HFF-Myc (cell line): ENCODE measurements at regions not wholly inside any gene's neighbourhood (a gene's known extent, or its start where the extent isn't known, plus 50 kb on each side); places are given as distances from the start of the nearest gene placed in this dataset.

Source experiments
- DNase-seq: peaks from one replicate; pipeline ENCODE4 v3.0.0-alpha.2; 2011; ENCODE audit warnings: low read depth; ENCODE audit errors: extremely low read depth
- H3K4me3 ChIP-seq: replicated peaks from 2 replicates; pipeline ENCODE4 v1.5.1; 2011; ENCODE audit warnings: low read depth, mild to moderate bottlenecking, control low read depth, low read length
- CTCF ChIP-seq: IDR thresholded peaks from 2 replicates; pipeline ENCODE4 v1.5.1; 2012; ENCODE audit warnings: mild to moderate bottlenecking, low read depth, low read length, control low read depth; ENCODE audit errors: missing control alignments

GRCh38 chr6:50147371-50147770 lies 97.6 kb upstream of the DEFB112 start:
- TF ChIP-seq CTCF = no peak
- no peak for DNase-seq
- no peak overlapping the region for H3K4me3 ChIP-seq

GRCh38 chr6:50180646-50181045 lies 130.9 kb upstream of the DEFB112 start:
- no peak for DNase-seq
- TF ChIP-seq CTCF = no peak

DNA sequence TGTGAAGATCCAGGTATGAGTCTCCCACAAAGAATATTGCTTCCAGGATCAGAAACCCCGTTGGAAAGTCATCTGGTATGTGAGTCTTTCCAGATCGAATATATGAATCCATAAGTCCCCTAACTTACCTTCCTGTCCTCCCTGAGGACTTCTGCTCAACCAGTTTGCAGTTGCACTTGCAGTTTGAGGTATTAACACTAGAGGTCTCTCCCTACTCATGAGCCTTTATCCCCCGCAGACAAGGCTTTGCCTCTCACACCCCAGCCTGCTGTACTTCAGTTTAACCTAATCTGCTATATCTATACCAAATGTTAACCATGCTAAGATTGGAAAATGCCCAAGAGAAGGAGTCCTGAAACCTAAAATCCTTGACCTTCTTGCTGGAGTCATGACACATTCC lies 135.3 kb upstream of the DEFB112 start:
- DNase-seq = no peak
- H3K4me3 ChIP-seq = no peak overlapping the region
- no peak for TF ChIP-seq CTCF

More at GRCh38 chr6:50180646-50181045, 130.9 kb upstream of the DEFB112 start:
- no peak overlapping the region for H3K4me3 ChIP-seq

- no peak for DNase-seq
- no peak for TF ChIP-seq CTCF
- H3K4me3 ChIP-seq = no peak overlapping the region
Measured at GRCh38 chr6:50187351-50187921, 137.7 kb upstream of the DEFB112 start.

DNA sequence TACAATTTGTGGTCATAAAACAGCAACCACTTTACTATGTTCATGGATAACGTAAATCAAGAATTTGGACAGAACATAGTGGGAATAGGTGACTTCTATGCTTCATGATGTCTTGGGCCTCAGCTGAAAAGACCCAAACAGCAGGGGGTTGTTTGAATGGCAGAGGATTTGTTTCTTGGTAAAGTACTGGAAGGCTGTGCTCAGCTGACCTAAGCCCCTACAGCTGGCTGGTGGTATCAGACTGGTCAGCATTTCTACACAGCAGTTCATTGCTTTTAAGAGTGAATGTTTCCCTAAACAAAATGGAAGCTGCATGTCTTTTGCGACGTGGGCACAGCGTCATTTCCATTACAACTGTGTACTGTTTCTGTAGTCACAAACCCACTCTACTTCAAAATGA lies 148.5 kb upstream of the DEFB112 start:
- no peak overlapping the region for H3K4me3 ChIP-seq
- no peak for TF ChIP-seq CTCF
- DNase-seq = no peak

GRCh38 chr6:50202766-50203165 lies 153.0 kb upstream of the DEFB112 start:
- TF ChIP-seq CTCF = no peak
- no peak for DNase-seq
- no peak overlapping the region for H3K4me3 ChIP-seq

GRCh38 chr6:50211582-50211981 lies 161.9 kb upstream of the DEFB112 start:
- no peak overlapping the region for H3K4me3 ChIP-seq
- TF ChIP-seq CTCF = no peak
- DNase-seq = no peak
